ENCODE measurements at regions not wholly inside any gene's neighbourhood (a gene's known extent, or its start where the extent isn't known, plus 50 kb on each side); places are given as distances from the start of the nearest gene placed in this dataset.

DNA sequence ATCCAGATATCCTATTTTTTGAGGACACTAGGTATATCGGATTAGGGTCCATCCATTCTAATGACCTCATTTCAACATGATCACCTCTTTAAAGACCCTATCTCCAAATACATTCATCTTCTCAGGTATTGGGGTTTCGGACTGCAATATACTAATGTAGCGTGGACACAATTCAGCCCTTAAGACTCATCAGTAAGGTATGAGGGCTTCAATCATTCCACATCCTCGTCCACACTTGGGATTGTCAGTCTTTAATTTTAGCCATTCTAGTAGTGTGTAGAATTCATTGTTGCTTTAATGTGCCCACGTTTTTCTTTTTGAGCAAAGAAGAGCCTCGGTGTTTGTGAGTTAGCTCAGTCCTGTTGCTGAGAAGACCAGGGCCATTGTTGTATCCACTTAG is 177.0 kb upstream of the TBX3 start:
- no peaks in the 10 kb centered on the region for H3K9me3 ChIP-seq (ENCODE audit: control insufficient read depth, insufficient read depth, low read depth, low read length)
- DNase-seq (ENCODE audit: low read depth in 2 of 2): no peak
- H3K4me2 ChIP-seq (ENCODE audit: extremely low read depth, insufficient read depth, low read length): no peak overlapping the region

DNA sequence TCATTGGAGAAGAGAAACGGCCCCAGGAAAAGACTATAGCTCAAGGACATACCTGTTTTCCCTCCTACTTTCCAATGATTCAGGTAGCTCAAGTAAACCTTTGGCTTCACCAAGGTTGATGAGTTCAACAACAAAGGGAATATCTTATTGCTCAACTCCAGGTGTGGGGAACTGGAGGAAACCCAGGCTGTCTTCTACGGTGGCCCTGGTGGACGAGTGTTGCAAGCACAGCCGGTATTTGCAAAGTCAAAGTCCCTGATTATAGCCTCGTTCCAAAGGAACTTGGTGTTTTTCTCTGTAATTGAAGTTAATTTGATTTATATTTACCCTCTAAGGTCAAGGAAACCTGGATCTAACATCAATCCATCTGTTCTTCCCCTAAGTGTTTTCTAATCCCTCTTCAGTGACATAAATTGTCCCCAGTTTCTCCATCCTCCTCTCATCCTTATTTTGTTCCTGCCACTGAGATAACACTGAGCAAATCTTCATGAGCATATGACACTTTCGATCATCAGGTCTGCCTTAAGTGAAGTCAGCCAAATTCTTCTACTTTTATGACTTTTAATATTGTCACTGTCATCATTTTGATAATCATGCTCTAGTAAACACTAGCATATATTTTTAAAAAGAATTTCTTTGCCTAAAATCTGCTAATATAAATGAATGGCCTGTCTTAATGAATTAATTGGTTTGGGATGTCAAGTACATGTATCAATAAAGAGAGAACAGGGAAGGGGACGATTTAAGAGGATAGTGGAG is 174.6 kb upstream of the TBX3 start:
- Histone ChIP-seq H3K9me3 (ENCODE audit: control insufficient read depth, insufficient read depth, low read depth, low read length) (no peaks in the 10 kb centered on the region), H3K4me1 (ENCODE audit: control insufficient read depth, extremely low read depth, insufficient read depth, low read length) (no peaks in the 10 kb centered on the region), H3K4me2 (ENCODE audit: extremely low read depth, insufficient read depth, low read length) (no peak overlapping the region), H4K20me1 (ENCODE audit: control insufficient read depth, extremely low read depth, insufficient read depth, low read length) (no peaks in the 10 kb centered on the region), H3K27ac (ENCODE audit: insufficient read depth, low read length) (no peak overlapping the region), H3K36me3 (ENCODE audit: control insufficient read depth, insufficient read depth, low read length) (no peaks in the 10 kb centered on the region), H2AFZ (ENCODE audit: low read length) (no peak overlapping the region), H3K27me3 (ENCODE audit: control insufficient read depth, insufficient read depth, low read length) (no peaks in the 10 kb centered on the region), H3K4me3 (replicated peaks in 1 of 4; ENCODE audit: control extremely low read depth in 1 of 4, insufficient read depth in 1 of 4, low read depth in 3 of 4, low read length in 4 of 4) (no peak overlapping the region), H3K79me2 (ENCODE audit: control insufficient read depth, insufficient read depth, low read length) (no peaks in the 10 kb centered on the region), H3K9ac (ENCODE audit: insufficient read depth, low read length) (no peak overlapping the region)
- TF ChIP-seq EZH2 (IDR thresholded peaks at IDR 0.05; ENCODE audit: low read length, missing control alignments): no peak
- TF ChIP-seq, protein P1, sequence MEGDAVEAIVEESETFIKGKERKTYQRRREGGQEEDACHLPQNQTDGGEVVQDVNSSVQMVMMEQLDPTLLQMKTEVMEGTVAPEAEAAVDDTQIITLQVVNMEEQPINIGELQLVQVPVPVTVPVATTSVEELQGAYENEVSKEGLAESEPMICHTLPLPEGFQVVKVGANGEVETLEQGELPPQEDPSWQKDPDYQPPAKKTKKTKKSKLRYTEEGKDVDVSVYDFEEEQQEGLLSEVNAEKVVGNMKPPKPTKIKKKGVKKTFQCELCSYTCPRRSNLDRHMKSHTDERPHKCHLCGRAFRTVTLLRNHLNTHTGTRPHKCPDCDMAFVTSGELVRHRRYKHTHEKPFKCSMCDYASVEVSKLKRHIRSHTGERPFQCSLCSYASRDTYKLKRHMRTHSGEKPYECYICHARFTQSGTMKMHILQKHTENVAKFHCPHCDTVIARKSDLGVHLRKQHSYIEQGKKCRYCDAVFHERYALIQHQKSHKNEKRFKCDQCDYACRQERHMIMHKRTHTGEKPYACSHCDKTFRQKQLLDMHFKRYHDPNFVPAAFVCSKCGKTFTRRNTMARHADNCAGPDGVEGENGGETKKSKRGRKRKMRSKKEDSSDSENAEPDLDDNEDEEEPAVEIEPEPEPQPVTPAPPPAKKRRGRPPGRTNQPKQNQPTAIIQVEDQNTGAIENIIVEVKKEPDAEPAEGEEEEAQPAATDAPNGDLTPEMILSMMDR (conservative IDR thresholded peaks at IDR 0.05 in 1 of 2, IDR thresholded peaks at IDR 0.05 in 1 of 2; ENCODE audit: low read depth in 1 of 2, low read length in 2 of 2): peak; percentile 3 to 11
- DNase-seq (ENCODE audit: low read depth in 2 of 2): no peak

More for the DNA sequence above, 177.0 kb upstream of the TBX3 start:
- no peak overlapping the region for H3K27ac ChIP-seq (ENCODE audit: insufficient read depth, low read length)
- H3K9ac ChIP-seq (ENCODE audit: insufficient read depth, low read length): no peak overlapping the region
- H3K4me3 ChIP-seq (replicated peaks in 1 of 4; ENCODE audit: control extremely low read depth in 1 of 4, insufficient read depth in 1 of 4, low read depth in 3 of 4, low read length in 4 of 4): no peak overlapping the region
- TF ChIP-seq EZH2 (IDR thresholded peaks at IDR 0.05; ENCODE audit: low read length, missing control alignments): no peak
- TF ChIP-seq, protein P1 (conservative IDR thresholded peaks at IDR 0.05 in 1 of 2, IDR thresholded peaks at IDR 0.05 in 1 of 2; ENCODE audit: low read depth in 1 of 2, low read length in 2 of 2): no peak
- H3K79me2 ChIP-seq (ENCODE audit: control insufficient read depth, insufficient read depth, low read length): no peaks in the 10 kb centered on the region
- no peak overlapping the region for H2AFZ ChIP-seq (ENCODE audit: low read length)
- no peaks in the 10 kb centered on the region for H3K4me1 ChIP-seq (ENCODE audit: control insufficient read depth, extremely low read depth, insufficient read depth, low read length)
- H3K36me3 ChIP-seq (ENCODE audit: control insufficient read depth, insufficient read depth, low read length): no peaks in the 10 kb centered on the region
- H4K20me1 ChIP-seq (ENCODE audit: control insufficient read depth, extremely low read depth, insufficient read depth, low read length): no peaks in the 10 kb centered on the region
- H3K27me3 ChIP-seq (ENCODE audit: control insufficient read depth, insufficient read depth, low read length): no peaks in the 10 kb centered on the region

DNA sequence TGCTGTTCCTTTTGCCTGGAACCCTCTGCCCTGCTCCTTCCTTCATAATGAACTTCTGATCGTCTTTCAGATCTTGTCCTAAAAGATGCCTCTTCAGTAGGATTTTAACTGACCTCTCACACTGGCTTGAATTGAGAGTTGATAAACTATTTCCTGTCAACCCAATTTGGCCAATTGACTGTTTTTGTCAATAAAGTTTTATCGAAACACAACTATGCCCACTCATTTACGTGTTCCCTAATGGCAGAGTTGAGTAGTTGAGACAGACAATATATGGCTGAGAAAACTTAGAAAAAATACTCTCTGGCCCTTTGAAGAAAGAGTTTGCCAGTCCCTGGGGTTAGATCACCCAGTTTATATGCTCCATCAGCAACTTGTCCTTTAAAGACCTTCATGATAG is 171.7 kb upstream of the TBX3 start:
- no peak for DNase-seq (ENCODE audit: low read depth in 2 of 2)
- H3K27me3 ChIP-seq (ENCODE audit: control insufficient read depth, insufficient read depth, low read length): no peaks in the 10 kb centered on the region
- no peaks in the 10 kb centered on the region for H3K79me2 ChIP-seq (ENCODE audit: control insufficient read depth, insufficient read depth, low read length)
- H4K20me1 ChIP-seq (ENCODE audit: control insufficient read depth, extremely low read depth, insufficient read depth, low read length): no peaks in the 10 kb centered on the region
- H3K9ac ChIP-seq (ENCODE audit: insufficient read depth, low read length): no peak overlapping the region
- H2AFZ ChIP-seq (ENCODE audit: low read length): no peak overlapping the region
- H3K36me3 ChIP-seq (ENCODE audit: control insufficient read depth, insufficient read depth, low read length): no peaks in the 10 kb centered on the region
- no peak overlapping the region for H3K4me2 ChIP-seq (ENCODE audit: extremely low read depth, insufficient read depth, low read length)
- no peaks in the 10 kb centered on the region for H3K9me3 ChIP-seq (ENCODE audit: control insufficient read depth, insufficient read depth, low read depth, low read length)
- no peak for TF ChIP-seq EZH2 (IDR thresholded peaks at IDR 0.05; ENCODE audit: low read length, missing control alignments)
- TF ChIP-seq, protein P1 (conservative IDR thresholded peaks at IDR 0.05 in 1 of 2, IDR thresholded peaks at IDR 0.05 in 1 of 2; ENCODE audit: low read depth in 1 of 2, low read length in 2 of 2): no peak
- H3K4me1 ChIP-seq (ENCODE audit: control insufficient read depth, extremely low read depth, insufficient read depth, low read length): no peaks in the 10 kb centered on the region
- H3K4me3 ChIP-seq (replicated peaks in 1 of 4; ENCODE audit: control extremely low read depth in 1 of 4, insufficient read depth in 1 of 4, low read depth in 3 of 4, low read length in 4 of 4): no peak overlapping the region
- no peak overlapping the region for H3K27ac ChIP-seq (ENCODE audit: insufficient read depth, low read length)

All from fibroblast of lung (primary cell).